Fibroblast of lung (primary cell): ENCODE measurements at regions not wholly inside any gene's neighbourhood (a gene's known extent, or its start where the extent isn't known, plus 50 kb on each side); places are given as distances from the start of the nearest gene placed in this dataset.

Experiments
- EZH2 ChIP-seq: IDR thresholded peaks from 2 replicates; pipeline ENCODE4 v1.5.1; 2012; ENCODE audit warnings: low read length, control low read depth, mild to moderate bottlenecking; ENCODE audit errors: missing control alignments
- TF ChIP-seq, protein P1 (sequence below), 2 donors: IDR thresholded peaks in 1 of 2; conservative IDR thresholded peaks in 1 of 2; 1 replicate in 1 of 2; 2 replicates in 1 of 2; pipeline ENCODE4 v1.5.1; 2011 to 2012; ENCODE audit warnings: low read length in 2 of 2, control low read depth in 1 of 2, inconsistent platforms in 1 of 2, low read depth in 1 of 2, mild to moderate bottlenecking in 1 of 2

- TF ChIP-seq, protein P1, sequence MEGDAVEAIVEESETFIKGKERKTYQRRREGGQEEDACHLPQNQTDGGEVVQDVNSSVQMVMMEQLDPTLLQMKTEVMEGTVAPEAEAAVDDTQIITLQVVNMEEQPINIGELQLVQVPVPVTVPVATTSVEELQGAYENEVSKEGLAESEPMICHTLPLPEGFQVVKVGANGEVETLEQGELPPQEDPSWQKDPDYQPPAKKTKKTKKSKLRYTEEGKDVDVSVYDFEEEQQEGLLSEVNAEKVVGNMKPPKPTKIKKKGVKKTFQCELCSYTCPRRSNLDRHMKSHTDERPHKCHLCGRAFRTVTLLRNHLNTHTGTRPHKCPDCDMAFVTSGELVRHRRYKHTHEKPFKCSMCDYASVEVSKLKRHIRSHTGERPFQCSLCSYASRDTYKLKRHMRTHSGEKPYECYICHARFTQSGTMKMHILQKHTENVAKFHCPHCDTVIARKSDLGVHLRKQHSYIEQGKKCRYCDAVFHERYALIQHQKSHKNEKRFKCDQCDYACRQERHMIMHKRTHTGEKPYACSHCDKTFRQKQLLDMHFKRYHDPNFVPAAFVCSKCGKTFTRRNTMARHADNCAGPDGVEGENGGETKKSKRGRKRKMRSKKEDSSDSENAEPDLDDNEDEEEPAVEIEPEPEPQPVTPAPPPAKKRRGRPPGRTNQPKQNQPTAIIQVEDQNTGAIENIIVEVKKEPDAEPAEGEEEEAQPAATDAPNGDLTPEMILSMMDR (conservative IDR thresholded peaks at IDR 0.05 in 1 of 2, IDR thresholded peaks at IDR 0.05 in 1 of 2; ENCODE audit: low read depth in 1 of 2, low read length in 2 of 2) = no peak
- TF ChIP-seq EZH2 = no peak
These were observed 560.6 kb upstream of the SPRY2 start for GRCh38 chr13:80901530-80901929.
